ENCODE measurements at regions not wholly inside any gene's neighbourhood (a gene's known extent, or its start where the extent isn't known, plus 50 kb on each side); places are given as distances from the start of the nearest gene placed in this dataset.

GRCh38 chr5:13998254-13998653 lies 53.8 kb upstream of the DNAH5 start:
- Histone ChIP-seq H3K27ac (ENCODE audit: low read depth) (no peak overlapping the region), H3K79me2 (replicated peaks; ENCODE audit: insufficient read depth) (no peaks in the 10 kb centered on the region), H3K4me2 (no peak overlapping the region), H3K9me2 (ENCODE audit: insufficient read depth) (no peaks in the 10 kb centered on the region), H3F3A (replicated peaks; ENCODE audit: low read depth) (no peaks in the 10 kb centered on the region), H3K4me3 (no peak overlapping the region), H2AFZ (no peak overlapping the region), H4K20me1 (replicated peaks; ENCODE audit: insufficient read depth) (no peaks in the 10 kb centered on the region), H3K27me3 (ENCODE audit: insufficient read depth) (no peaks in the 10 kb centered on the region), H3K4me1 (ENCODE audit: insufficient read depth) (no peaks in the 10 kb centered on the region), H3K36me3 (ENCODE audit: insufficient read depth) (no peaks in the 10 kb centered on the region; the same call in 1 of the 2 replicates)
- H3K9me3 Mint-ChIP-seq: peaks cover 21% of the 10 kb centered on the region
- H3K4me3 Mint-ChIP-seq: no peak overlapping the region
- TF ChIP-seq ZNF114 (CRISPR knock-in tag; IDR thresholded peaks at IDR 0.05) (no peak), REST (IDR thresholded peaks at IDR 0.05; ENCODE audit: unreplicated experiment) (no peak), STAT1 (IDR thresholded peaks at IDR 0.05; ENCODE audit: unreplicated experiment) (no peak), CTCF (conservative IDR thresholded peaks at IDR 0.05; ENCODE audit: low read depth in 2 of 2) (no peak), CREB1 (CRISPR knock-in tag; IDR thresholded peaks at IDR 0.05; ENCODE audit: low read depth) (no peak), NANOG (IDR thresholded peaks at IDR 0.05; ENCODE audit: borderline replicate concordance) (no peak), POLR2AphosphoS5 (IDR thresholded peaks at IDR 0.05; ENCODE audit: low read depth) (no peak), ETS1 (IDR thresholded peaks at IDR 0.05) (no peak), ZNF462 (CRISPR knock-in tag; IDR thresholded peaks at IDR 0.05) (no peak), EZH2phosphoT487 (IDR thresholded peaks at IDR 0.05; ENCODE audit: unreplicated experiment) (no peak), EZH2 (IDR thresholded peaks at IDR 0.05; ENCODE audit: low read depth, unreplicated experiment) (no peak), JUNB (IDR thresholded peaks at IDR 0.05; ENCODE audit: unreplicated experiment) (no peak), ZNF331 (CRISPR knock-in tag; IDR thresholded peaks at IDR 0.05; ENCODE audit: low read depth) (no peak)
- ATAC-seq (no peak), DNase-seq (ENCODE audit: low spot score) (no peak)
- H3K36me3 Mint-ChIP-seq (ENCODE audit: low read depth): peaks cover 13% of the 10 kb centered on the region
- H3K27me3 Mint-ChIP-seq (ENCODE audit: insufficient read depth, low read depth, poor library complexity): peaks cover 3% of the 10 kb centered on the region
- H3K4me1 Mint-ChIP-seq: peaks cover 4% of the 10 kb centered on the region; the same call in 2 of the 3 replicates
- no peak overlapping the region for H3K27ac Mint-ChIP-seq
